GM18870 (cell line): ENCODE measurements at regions not wholly inside any gene's neighbourhood (a gene's known extent, or its start where the extent isn't known, plus 50 kb on each side); places are given as distances from the start of the nearest gene placed in this dataset.

Source experiments
- ATAC-seq: cut with Tn5 transposase; IDR thresholded peaks from one replicate; pipeline ENCODE4 v1.9.1; 2021; ENCODE audit warnings: moderate library complexity; ENCODE audit not compliant: unreplicated experiment

DNA sequence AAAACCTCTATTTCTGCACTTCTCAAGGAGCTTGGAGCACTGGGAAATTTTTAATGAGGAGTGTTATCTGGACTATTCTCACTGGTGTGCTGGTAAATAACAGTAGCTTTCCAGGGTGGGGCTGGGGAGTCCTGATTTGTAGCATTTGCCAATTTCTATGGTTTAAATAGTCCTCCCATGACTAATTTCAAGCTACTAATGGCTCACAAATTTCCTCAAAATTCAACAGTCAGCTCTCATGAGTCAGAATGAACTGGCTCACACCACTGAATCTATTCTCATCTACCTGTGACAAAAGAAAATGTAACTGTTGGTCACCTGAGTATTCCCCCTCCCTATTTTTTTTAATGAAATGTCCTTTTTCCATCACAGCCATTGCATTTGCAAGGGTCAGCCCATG lies 449.6 kb downstream of the KIF16B start:
- ATAC-seq = no peak

DNA sequence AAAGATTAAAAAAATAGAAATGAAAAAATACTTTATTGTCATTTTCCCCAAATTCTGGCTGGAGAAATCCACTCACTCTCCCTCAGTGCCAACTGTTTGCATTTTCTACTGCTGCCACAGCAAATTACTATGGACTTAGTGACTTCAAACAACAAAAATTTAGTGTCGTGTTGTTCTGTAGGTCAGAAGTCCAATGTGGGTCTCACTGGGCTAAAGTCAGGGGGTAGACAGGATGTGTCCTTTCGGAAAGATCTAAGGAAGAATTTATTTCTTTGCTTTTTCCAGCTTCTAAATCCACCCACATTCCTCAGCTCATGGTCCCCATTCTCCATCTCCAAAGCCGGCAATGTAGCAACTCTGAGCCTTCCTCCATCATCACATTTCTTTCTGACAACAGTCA lies 453.3 kb downstream of the KIF16B start:
- ATAC-seq = no peak

DNA sequence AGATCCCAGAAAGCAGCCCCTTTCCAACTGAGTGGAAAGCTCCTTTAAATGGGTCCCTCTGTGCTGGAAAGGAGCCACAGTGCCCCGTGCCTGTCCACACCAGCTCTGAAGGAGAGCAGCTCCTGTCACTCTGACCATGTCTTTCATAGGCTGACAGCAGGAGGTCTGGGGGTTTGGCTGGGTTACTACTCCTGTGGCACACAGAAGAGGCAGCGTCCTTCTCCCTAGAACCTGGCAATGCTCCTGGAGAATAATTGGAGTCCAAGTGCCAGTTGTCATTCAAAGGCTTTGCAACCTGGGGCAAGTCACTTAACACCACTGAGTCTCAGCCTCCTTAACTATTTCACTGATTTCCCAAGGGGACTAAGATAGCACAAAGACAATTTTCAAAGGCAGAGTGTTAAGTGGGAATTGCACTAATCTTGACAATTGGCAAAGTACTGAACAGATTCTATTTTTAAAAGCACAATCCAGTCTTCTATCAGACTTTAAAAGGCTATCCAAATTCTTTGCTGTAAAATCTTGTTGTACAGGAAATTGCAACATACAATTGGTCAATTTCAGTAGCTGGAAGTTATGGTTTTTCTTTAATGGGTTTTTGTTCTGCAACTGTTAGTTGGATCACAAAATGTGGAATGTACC lies 457.2 kb downstream of the KIF16B start:
- ATAC-seq = no peak

DNA sequence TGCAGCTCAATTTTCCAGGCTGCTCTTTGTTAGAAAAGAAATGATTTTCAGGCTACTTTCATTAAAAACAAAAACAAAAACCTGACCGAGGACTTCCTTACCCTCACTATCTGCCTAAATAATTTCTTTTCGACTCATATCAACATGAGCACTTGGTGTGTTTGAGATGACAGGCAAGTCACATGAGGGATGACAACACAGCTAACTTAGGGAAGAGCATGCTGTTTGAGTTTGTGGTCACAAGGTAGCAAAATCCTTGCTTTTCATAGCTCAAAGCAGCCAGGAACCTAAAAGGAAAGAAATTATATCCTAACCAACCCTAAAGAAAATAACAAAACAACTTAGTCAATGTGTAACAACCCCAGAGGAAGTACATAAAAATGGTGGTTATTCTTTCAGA lies 459.5 kb downstream of the KIF16B start:
- no peak for ATAC-seq

DNA sequence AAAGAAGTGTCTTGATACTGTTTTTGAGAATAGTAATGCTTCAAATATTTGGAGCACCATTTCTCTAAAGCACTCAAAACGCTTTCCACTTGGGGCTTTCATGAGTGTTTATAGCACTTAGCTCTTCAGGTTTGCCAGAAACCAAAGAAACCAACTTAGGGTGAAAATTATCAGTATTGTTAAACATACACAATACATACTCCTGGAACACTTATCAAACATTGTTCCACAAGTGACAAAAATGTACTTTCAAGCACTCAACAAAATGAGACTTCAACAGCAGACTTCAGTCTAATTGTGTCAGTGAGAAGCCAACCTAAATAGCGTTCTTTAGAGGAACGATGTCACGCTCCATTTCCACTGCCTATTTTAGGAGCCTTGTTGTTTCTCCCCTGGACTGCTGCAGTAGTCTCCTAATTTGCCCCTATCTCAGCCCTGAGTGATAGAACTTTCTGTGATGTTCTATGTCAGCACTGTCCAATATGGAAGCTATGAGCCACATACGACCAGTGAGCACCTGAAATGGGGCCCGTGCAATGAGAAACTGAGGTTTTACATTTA lies 461.3 kb downstream of the KIF16B start:
- ATAC-seq = no peak

DNA sequence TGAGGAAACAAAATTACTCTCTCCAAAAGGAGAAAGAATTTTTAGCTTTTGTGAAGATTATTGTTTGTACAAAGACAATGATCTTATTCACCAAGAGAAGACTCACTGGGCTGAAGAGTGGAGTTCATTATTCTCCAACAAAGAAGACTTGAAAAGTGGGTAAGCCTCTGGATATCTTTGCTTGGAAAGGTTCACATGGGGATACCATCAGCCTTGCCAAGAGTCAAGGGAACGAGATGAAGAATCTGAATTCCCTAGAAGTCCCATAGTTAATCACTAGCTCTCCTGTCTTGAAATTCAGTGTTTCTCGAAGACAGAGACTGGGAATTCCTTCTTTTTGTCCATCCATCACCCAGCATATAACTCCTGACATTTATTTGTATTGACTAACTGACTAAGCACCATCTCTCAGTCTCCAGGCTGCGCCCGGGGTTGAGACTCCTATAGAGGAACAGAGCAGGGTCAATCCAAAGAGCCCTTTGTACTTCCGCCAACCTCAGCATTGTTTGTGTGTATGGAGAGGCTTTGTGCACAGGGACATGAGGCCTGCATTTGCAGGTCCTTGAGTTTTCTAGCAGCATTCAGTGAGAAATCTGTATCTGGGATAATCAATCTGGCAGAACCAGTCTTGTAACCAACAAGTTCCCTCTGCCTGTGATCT lies 461.9 kb downstream of the KIF16B start:
- no peak for ATAC-seq

DNA sequence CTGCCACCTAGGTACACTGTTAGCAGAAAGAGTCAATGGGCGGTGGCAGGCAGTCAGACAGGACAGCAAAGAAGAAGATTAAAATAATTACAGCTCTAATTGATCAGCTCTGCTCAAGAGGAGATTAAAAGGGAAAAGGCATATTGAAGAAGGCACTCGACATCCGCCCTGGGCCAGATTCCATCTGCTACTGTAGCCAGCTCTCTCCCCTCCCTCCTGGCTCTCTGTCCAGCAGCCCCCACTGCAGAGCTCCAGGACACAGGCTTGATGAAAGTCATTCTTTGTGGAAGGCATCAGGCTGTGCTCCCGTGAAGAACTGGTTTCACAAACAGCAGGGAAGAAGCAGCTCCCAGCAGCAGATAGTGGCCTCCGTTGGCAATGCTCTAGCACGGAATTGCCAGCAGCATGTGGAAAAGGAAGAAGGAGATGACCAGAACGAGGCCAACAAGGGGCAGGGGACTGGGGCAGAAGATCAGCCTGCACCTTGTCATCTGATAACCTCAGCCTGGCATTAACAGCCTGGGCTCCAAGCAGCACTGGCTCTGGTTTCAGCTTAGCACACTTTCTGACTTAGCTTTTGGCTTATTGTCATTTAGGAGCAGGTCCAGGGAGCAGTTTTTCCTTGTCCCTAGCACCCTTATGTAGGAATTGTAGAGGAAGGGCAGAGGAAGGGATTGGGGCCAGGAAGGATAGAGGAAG lies 465.9 kb downstream of the KIF16B start:
- no peak for ATAC-seq

DNA sequence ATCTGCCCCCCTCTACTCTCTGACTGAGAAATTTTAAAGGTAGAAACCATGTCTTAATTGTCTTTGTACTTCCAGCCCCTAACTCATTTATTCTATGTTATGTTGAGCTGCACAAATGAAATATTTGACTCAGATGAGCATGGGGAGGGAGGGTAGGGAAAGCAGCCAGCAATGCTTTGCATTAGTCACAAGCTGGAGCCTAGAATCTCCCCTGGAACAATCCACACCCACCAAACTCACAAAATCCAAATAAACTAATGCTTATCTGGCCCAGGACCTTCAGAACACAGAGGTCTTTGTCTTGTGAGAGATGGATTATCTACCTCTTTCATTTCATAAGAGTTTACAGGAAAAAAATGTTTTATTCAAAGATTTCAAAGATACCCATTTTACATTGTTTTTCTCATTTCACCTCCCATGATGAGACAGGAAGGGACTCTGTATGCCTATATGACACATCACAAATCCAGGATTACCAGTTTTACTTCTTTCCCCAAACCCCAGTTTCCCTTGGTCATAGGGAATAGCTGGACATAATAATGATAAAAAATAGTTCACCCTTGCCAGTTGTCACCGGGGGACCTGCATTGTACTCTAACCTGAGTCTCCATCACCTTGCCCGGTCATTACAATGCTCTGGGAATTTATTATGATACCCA lies 466.9 kb downstream of the KIF16B start:
- no peak for ATAC-seq

DNA sequence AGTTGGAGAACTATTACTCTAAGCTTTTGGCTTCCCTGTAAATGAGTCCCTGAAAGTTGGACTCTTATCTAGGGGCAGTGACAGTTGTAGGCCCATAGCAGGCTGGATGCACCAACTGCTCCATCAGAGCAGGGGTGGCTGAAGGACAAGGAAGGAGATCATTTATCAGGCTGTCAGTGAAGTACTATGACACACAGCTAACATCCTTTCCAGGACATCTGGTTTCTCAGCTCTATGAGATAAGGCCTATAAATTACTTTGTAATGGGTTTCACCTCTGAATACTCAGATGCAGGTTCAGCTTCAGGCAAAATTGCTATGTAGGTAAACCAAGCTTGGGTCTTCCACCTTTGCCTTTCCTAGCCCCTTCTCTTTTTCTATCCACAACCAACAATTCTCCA lies 468.5 kb downstream of the KIF16B start:
- no peak for ATAC-seq
